ENCODE measurements at regions not wholly inside any gene's neighbourhood (a gene's known extent, or its start where the extent isn't known, plus 50 kb on each side); places are given as distances from the start of the nearest gene placed in this dataset.
"Not testable (repeated sequence)": the region's sequence is repeated elsewhere in the genome, so short reads cannot be mapped to it uniquely, and the experiment has no call there.

GRCh38 chr4:134944115-134944514 lies 742.5 kb upstream of the PABPC4L start:
- Histone ChIP-seq H3K27me3 (no peaks in the 10 kb centered on the region), H3K36me3 (no peaks in the 10 kb centered on the region), H3K9me3 (peaks cover 3% of the 10 kb centered on the region), H3K4me3 (no peak overlapping the region), H3K4me1 (no peaks in the 10 kb centered on the region), H3K27ac (no peak overlapping the region)
- no peak for DNase-seq (ENCODE audit: low spot score in 2 of 2)
- WGBS, result 95% methylated on average over 21 of the region's 21 CpGs
- TF ChIP-seq POLR2AphosphoS5 (IDR thresholded peaks at IDR 0.05) (no peak), EP300 (IDR thresholded peaks at IDR 0.05) (no peak), POLR2A (IDR thresholded peaks at IDR 0.05) (no peak), CTCF (IDR thresholded peaks at IDR 0.05) (no peak)

GRCh38 chr4:134936014-134936413 lies 734.4 kb upstream of the PABPC4L start:
- H3K9me3 ChIP-seq, result no peaks in the 10 kb centered on the region
- no peaks in the 10 kb centered on the region for H3K27me3 ChIP-seq
- no peak overlapping the region for H3K4me3 ChIP-seq
- no peak for DNase-seq (ENCODE audit: low spot score in 2 of 2)
- 87% methylated on average over 3 of the region's 3 CpGs for WGBS
- no peaks in the 10 kb centered on the region for H3K36me3 ChIP-seq
- H3K4me1 ChIP-seq, result no peaks in the 10 kb centered on the region
- TF ChIP-seq CTCF (IDR thresholded peaks at IDR 0.05) (no peak), POLR2AphosphoS5 (IDR thresholded peaks at IDR 0.05) (no peak), EP300 (IDR thresholded peaks at IDR 0.05) (no peak), POLR2A (IDR thresholded peaks at IDR 0.05) (no peak)
- H3K27ac ChIP-seq, result no peak overlapping the region

- 79% methylated on average over 2 of the region's 2 CpGs for WGBS
- DNase-seq (ENCODE audit: low spot score in 2 of 2), result no peak
- Histone ChIP-seq H3K4me3 (no peak overlapping the region), H3K9me3 (no peaks in the 10 kb centered on the region), H3K27me3 (no peaks in the 10 kb centered on the region), H3K4me1 (no peaks in the 10 kb centered on the region), H3K36me3 (no peaks in the 10 kb centered on the region), H3K27ac (no peak overlapping the region)
- TF ChIP-seq POLR2AphosphoS5 (IDR thresholded peaks at IDR 0.05) (no peak), CTCF (IDR thresholded peaks at IDR 0.05) (no peak), POLR2A (IDR thresholded peaks at IDR 0.05) (no peak), EP300 (IDR thresholded peaks at IDR 0.05) (no peak)
These were observed 733.7 kb upstream of the PABPC4L start for GRCh38 chr4:134935320-134935719.

GRCh38 chr4:134934036-134934808 lies 732.6 kb upstream of the PABPC4L start:
- Histone ChIP-seq H3K36me3 (no peaks in the 10 kb centered on the region), H3K27me3 (no peaks in the 10 kb centered on the region), H3K9me3 (peaks cover 4% of the 10 kb centered on the region), H3K4me1 (no peaks in the 10 kb centered on the region), H3K4me3 (no peak overlapping the region), H3K27ac (no peak overlapping the region)
- no peak for TF ChIP-seq POLR2A (IDR thresholded peaks at IDR 0.05)
- no peak for TF ChIP-seq EP300 (IDR thresholded peaks at IDR 0.05)
- no peak for TF ChIP-seq POLR2AphosphoS5 (IDR thresholded peaks at IDR 0.05)
- no peak for TF ChIP-seq CTCF (IDR thresholded peaks at IDR 0.05)
- WGBS, result 74% methylated on average over 10 of the region's 10 CpGs
- DNase-seq (ENCODE audit: low spot score in 2 of 2), result no peak

- H3K36me3 ChIP-seq, result no peaks in the 10 kb centered on the region
- no peaks in the 10 kb centered on the region for H3K27me3 ChIP-seq
- no peaks in the 10 kb centered on the region for H3K9me3 ChIP-seq
- TF ChIP-seq POLR2AphosphoS5 (IDR thresholded peaks at IDR 0.05), result no peak
- no peak for TF ChIP-seq POLR2A (IDR thresholded peaks at IDR 0.05)
- no peak for TF ChIP-seq EP300 (IDR thresholded peaks at IDR 0.05)
- TF ChIP-seq CTCF (IDR thresholded peaks at IDR 0.05), result no peak
- H3K27ac ChIP-seq, result no peak overlapping the region
- H3K4me3 ChIP-seq, result no peak overlapping the region
- DNase-seq (ENCODE audit: low spot score in 2 of 2), result no peak
- WGBS, result 93% methylated on average over 2 of the region's 2 CpGs
- no peaks in the 10 kb centered on the region for H3K4me1 ChIP-seq
These were observed 713.8 kb upstream of the PABPC4L start for GRCh38 chr4:134915355-134915754.

- H3K27me3 ChIP-seq; H3K27ac ChIP-seq; H3K4me1 ChIP-seq; DNase-seq (ENCODE audit: low spot score in 2 of 2); H3K36me3 ChIP-seq; H3K9me3 ChIP-seq; H3K4me3 ChIP-seq: not testable (repeated sequence)
- 92% methylated on average over 7 of the region's 7 CpGs for WGBS
These were observed 712.7 kb upstream of the PABPC4L start for GRCh38 chr4:134914250-134914649.

Data from suprapubic skin (tissue), 4 donors.